ENCODE measurements at regions not wholly inside any gene's neighbourhood (a gene's known extent, or its start where the extent isn't known, plus 50 kb on each side); places are given as distances from the start of the nearest gene placed in this dataset.

GRCh38 chr22:47724030-47724429, 961.6 kb downstream of the TBC1D22A start:
- Histone ChIP-seq H3K79me2 (ENCODE audit: low read length) (no peaks in the 10 kb centered on the region), H3K36me3 (replicated peaks; ENCODE audit: insufficient read depth, low read length) (no peaks in the 10 kb centered on the region), H3K9ac (ENCODE audit: low read length) (no peak overlapping the region), H3F3A (ENCODE audit: insufficient read depth, low read length) (no peaks in the 10 kb centered on the region), H3K4me1 (ENCODE audit: low read length) (no peaks in the 10 kb centered on the region), H3K27me3 (replicated peaks; ENCODE audit: insufficient read depth, low read length) (no peaks in the 10 kb centered on the region), H3K9me3 (replicated peaks; ENCODE audit: insufficient read depth, low read length) (no peaks in the 10 kb centered on the region), H3K4me3 (ENCODE audit: low read length) (no peak overlapping the region), H2AFZ (ENCODE audit: low read length) (no peak overlapping the region), H3K4me2 (ENCODE audit: low read depth, low read length) (no peak overlapping the region), H3K27ac (ENCODE audit: low read length) (no peak overlapping the region), H4K20me1 (ENCODE audit: insufficient read depth, low read length) (no peaks in the 10 kb centered on the region), H3K9me2 (replicated peaks; ENCODE audit: insufficient read depth, low read length) (no peaks in the 10 kb centered on the region)
- TF ChIP-seq EZH2 (optimal IDR thresholded peaks at IDR 0.05; ENCODE audit: low read depth, low read length) (no peak), EZH2phosphoT487 (IDR thresholded peaks at IDR 0.05; ENCODE audit: low read length) (no peak), CTCF (IDR thresholded peaks at IDR 0.05; ENCODE audit: low read length) (no peak)
- no peak for DNase-seq

- Histone ChIP-seq H3K36me3 (replicated peaks; ENCODE audit: insufficient read depth, low read length) (no peaks in the 10 kb centered on the region), H3K9me2 (replicated peaks; ENCODE audit: insufficient read depth, low read length) (no peaks in the 10 kb centered on the region), H3K27ac (ENCODE audit: low read length) (no peak overlapping the region), H3K4me1 (ENCODE audit: low read length) (no peaks in the 10 kb centered on the region), H3K9ac (ENCODE audit: low read length) (no peak overlapping the region), H3K9me3 (replicated peaks; ENCODE audit: insufficient read depth, low read length) (no peaks in the 10 kb centered on the region), H3K27me3 (replicated peaks; ENCODE audit: insufficient read depth, low read length) (no peaks in the 10 kb centered on the region), H2AFZ (ENCODE audit: low read length) (no peak overlapping the region), H4K20me1 (ENCODE audit: insufficient read depth, low read length) (no peaks in the 10 kb centered on the region), H3K4me2 (ENCODE audit: low read depth, low read length) (no peak overlapping the region), H3K79me2 (ENCODE audit: low read length) (no peaks in the 10 kb centered on the region), H3F3A (ENCODE audit: insufficient read depth, low read length) (no peaks in the 10 kb centered on the region), H3K4me3 (ENCODE audit: low read length) (no peak overlapping the region)
- TF ChIP-seq CTCF (IDR thresholded peaks at IDR 0.05; ENCODE audit: low read length) (no peak), EZH2 (optimal IDR thresholded peaks at IDR 0.05; ENCODE audit: low read depth, low read length) (no peak)
- no peak for DNase-seq
These were observed 955.9 kb downstream of the TBC1D22A start for GRCh38 chr22:47718337-47718736.

GRCh38 chr22:47716890-47717615, 954.6 kb downstream of the TBC1D22A start:
- no peaks in the 10 kb centered on the region for H3K9me2 ChIP-seq (replicated peaks; ENCODE audit: insufficient read depth, low read length)
- H3K27me3 ChIP-seq (replicated peaks; ENCODE audit: insufficient read depth, low read length), result no peaks in the 10 kb centered on the region
- no peak overlapping the region for H3K4me3 ChIP-seq (ENCODE audit: low read length)
- H3K9me3 ChIP-seq (replicated peaks; ENCODE audit: insufficient read depth, low read length), result no peaks in the 10 kb centered on the region
- no peak for DNase-seq
- no peaks in the 10 kb centered on the region for H3F3A ChIP-seq (ENCODE audit: insufficient read depth, low read length)
- no peak for TF ChIP-seq EZH2phosphoT487 (IDR thresholded peaks at IDR 0.05; ENCODE audit: low read length)
- H3K79me2 ChIP-seq (ENCODE audit: low read length), result no peaks in the 10 kb centered on the region
- no peaks in the 10 kb centered on the region for H4K20me1 ChIP-seq (ENCODE audit: insufficient read depth, low read length)
- no peak overlapping the region for H3K27ac ChIP-seq (ENCODE audit: low read length)
- H3K36me3 ChIP-seq (replicated peaks; ENCODE audit: insufficient read depth, low read length), result no peaks in the 10 kb centered on the region
- H3K9ac ChIP-seq (ENCODE audit: low read length), result no peak overlapping the region
- H3K4me1 ChIP-seq (ENCODE audit: low read length), result no peaks in the 10 kb centered on the region
- no peak overlapping the region for H3K4me2 ChIP-seq (ENCODE audit: low read depth, low read length)
- no peak overlapping the region for H2AFZ ChIP-seq (ENCODE audit: low read length)

DNA sequence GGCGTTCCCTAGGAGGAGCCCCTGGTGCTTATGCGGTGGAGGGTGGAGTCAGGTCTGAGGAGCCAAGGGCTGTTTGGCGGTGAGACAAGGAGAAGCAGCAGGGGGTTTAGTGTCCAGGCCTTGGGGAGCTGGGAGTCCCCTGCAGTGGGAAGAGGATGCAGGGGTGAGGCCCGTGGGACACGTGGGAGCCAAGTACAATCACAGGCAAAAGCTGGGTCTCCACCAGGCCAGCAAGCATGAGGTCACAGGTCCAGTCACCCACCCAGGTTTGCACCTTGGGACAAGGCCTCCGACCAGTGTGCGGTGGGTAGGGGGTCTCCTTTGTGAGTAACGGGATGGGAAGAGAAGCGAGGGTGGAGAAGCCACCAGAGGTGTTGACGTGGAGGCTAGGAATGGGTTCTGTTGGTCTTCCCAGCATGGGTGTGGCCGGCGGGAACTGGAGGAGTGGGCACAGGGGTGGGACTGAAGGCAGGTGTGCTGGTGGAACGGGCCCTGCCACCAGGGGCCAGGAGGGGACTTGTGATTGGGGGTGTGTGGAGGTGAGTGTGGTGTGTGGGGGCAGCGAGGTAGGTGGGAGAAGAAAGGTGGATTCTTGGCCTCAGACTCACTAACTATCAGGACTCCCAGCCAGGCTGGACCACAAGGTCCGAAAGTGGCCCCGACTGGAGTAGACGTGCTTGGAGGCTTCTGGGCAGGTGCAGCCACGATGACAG, 953.6 kb downstream of the TBC1D22A start:
- DNase-seq, result no peak
- no peak overlapping the region for H3K4me2 ChIP-seq (ENCODE audit: low read depth, low read length)
- no peak overlapping the region for H3K9ac ChIP-seq (ENCODE audit: low read length)
- no peaks in the 10 kb centered on the region for H4K20me1 ChIP-seq (ENCODE audit: insufficient read depth, low read length)
- no peaks in the 10 kb centered on the region for H3K79me2 ChIP-seq (ENCODE audit: low read length)
- H3K9me3 ChIP-seq (replicated peaks; ENCODE audit: insufficient read depth, low read length), result no peaks in the 10 kb centered on the region
- H3K27me3 ChIP-seq (replicated peaks; ENCODE audit: insufficient read depth, low read length), result no peaks in the 10 kb centered on the region
- no peaks in the 10 kb centered on the region for H3K36me3 ChIP-seq (replicated peaks; ENCODE audit: insufficient read depth, low read length)
- no peaks in the 10 kb centered on the region for H3K4me1 ChIP-seq (ENCODE audit: low read length)
- no peaks in the 10 kb centered on the region for H3F3A ChIP-seq (ENCODE audit: insufficient read depth, low read length)
- H3K9me2 ChIP-seq (replicated peaks; ENCODE audit: insufficient read depth, low read length), result no peaks in the 10 kb centered on the region
- no peak overlapping the region for H3K4me3 ChIP-seq (ENCODE audit: low read length)
- TF ChIP-seq EZH2phosphoT487 (IDR thresholded peaks at IDR 0.05; ENCODE audit: low read length), result no peak
- H2AFZ ChIP-seq (ENCODE audit: low read length), result no peak overlapping the region
- no peak overlapping the region for H3K27ac ChIP-seq (ENCODE audit: low read length)

Measured in MM.1S (cell line).